Middle frontal gyrus (tissue), 1 donor: ENCODE measurements at regions not wholly inside any gene's neighbourhood (a gene's known extent, or its start where the extent isn't known, plus 50 kb on each side); places are given as distances from the start of the nearest gene placed in this dataset.

Experiments used
- DNase-seq: peaks from one replicate; pipeline ENCODE4 v3.0.0-alpha.2; 2015; ENCODE audit warnings: low spot score; ENCODE audit errors: extremely low spot score

DNA sequence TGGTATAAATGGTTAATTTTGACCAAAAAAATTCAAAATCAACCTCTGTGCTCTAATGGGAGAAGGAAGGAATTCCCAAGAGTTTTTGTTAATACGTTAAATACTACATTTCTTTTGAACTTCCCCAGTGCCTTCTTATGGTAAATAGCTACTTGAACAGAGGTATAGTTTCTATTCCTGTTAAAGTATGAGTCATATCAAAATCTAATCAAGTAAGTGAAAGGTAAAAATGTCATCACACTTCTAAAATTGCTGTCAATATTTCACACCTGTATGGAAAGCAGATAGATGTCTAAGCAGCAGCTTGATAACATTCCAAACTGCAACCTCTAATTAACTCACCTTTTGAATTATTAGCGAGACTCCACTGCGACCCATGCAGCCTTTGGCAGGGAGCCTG lies 214.1 kb upstream of the MEF2C start:
- DNase-seq: no peak

DNA sequence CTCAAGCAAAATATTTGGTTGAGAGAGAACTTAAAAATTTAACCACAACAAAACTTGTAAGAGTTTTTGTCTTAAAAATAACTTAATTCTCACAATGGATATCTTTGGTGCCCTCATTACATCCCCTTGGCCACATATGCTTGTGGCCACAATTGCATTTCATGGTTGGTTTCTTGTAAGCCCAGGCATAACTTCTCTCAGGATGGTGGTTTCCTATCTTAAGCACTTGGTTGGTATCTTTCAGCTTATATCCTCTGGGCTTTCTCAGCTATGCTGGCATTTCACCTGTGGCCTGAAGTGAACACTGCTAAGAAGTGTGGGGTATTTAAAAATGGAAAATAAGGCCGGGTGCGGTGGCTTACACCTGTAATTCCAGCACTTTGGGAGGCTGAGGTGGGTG lies 212.4 kb upstream of the MEF2C start:
- no peak for DNase-seq

DNA sequence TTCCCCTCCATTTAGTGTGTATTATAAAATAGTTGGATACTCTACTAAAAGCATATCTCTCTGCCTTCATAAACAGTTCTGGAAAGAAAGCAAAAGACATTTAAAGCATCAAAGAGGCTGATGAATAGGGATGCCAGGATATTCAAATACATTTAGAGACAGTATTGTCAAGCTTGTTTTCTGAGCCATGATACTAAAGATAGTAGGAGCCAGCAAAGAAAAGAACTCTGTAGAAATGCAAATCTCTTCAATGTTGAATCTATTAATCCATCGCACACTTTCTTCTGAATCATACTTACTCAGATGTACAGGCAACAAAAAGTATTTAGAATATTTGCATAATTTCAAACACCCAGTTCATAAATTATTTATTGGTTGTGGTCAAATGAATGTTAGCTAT lies 207.1 kb upstream of the MEF2C start:
- no peak for DNase-seq

DNA sequence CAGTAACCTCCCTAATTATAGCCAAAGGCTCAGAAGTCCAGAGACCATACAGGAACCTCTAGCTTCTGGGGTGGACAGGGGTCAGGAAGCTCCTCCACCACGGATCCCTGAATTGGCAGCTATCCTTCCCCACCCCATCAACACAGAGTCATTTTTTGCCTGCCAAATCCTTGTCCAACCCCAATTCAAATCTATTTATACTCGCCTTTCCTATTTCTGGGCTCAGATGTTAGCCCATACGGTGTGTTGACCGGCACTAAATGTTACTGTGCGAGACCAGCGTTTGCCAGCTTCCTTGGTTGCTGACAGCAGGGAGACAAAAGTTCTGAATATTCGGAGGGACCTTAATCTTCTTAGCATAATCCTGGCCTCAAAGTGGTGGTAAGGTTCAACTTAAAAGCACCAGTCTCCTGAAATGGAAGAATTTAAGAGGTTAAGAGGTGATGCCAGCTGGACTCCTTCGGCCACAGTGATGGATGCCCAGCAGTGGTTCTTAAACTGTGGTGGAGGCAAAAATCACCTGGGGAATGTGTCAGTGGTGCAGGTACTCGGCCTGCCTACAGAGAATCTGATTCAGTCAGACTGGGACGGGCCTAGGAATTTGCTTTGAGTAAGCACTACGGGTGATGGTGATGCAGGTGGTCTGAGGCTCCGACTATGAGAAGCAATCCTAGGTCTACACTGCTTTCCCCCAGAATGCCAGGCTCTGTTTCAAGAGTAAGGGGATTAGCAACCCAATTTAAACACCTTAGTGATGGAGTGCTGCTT lies 204.8 kb upstream of the MEF2C start:
- DNase-seq: no peak

DNA sequence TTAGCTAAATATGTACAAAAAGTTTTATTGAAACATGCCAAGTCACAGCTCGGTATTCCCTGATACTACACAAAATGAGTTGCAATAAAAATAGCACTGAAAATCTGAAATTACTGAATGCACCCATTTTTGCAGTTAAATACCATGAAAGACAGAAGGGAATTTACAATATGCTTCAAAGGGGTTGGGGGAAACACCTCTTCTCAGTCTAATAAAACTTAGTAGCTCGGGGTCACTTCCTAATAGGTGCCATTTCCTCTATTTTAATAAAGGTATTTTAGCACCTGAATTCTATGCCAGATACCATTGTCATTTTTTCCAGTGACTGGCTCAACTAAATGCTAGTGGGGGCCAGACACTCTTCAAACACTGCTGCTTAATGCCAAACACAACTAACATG lies 204.1 kb upstream of the MEF2C start:
- DNase-seq: no peak

DNA sequence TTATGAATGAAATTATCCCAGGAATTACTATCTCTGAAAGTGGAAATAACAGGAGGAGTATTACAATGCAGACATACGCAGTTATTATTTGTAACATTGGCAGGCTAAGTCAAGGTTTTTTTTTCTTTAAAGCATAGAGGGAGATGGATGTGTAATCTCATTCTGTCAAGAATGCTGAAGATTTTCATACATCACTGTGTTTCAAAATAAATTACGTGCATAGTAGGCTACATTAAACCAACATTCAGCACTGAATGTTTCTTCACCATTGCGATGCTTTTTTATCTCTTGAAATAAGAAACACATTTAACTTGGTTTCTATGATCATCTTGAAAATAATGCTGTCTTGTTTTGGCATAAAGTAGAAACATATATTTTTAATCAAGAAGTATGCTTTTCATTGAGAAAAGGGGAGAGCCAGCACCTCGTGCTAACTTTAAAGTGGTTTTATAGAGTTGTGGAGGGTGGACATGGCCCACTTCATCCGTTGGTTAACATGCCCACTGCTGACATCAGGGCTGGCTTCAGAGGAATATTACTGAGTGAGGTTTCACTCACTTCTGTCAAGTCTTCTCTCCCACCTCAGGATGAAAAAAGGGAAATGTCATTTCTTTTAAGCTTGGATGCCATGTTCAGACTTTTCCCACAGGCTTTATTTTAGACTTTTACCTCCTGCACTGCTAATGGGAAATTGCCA lies 203.6 kb upstream of the MEF2C start:
- no peak for DNase-seq

DNA sequence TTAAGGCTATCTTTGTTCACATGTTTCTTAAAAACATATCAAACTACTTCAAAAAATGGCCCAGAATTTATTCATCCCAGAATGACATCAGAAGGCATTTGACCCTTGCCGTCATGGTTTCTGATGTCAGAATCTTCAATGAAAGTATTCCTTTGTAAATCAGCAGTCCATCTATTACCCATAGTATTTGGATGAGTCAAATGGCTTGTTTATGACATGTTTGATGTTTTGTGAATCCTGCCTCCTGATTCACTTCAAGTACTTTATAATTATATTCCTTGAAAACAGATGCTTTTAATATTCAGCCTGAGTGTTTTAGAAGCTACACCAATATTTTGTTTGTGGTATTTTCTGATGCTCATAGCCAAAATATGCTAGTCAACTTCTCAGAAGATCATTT lies 200.8 kb upstream of the MEF2C start:
- no peak for DNase-seq

DNA sequence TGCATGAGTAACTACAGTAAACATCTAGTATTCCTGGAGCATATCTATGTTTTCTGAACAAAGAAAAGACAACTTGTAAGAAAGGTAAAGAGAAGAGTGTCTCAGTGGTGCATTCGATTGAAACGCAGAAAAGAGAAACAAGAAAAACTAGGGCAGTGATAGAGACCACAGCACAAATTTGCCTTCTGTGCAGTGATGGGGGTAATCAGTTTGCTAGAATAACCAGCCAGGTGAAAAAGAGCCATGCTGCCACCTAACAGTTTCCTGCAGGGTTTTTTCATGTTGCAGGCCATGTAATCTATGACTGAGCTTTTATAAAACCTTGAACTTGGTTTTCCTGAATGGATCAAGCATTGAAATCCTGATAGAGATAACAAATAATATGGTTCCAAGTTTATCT lies 198.4 kb upstream of the MEF2C start:
- DNase-seq: no peak

DNA sequence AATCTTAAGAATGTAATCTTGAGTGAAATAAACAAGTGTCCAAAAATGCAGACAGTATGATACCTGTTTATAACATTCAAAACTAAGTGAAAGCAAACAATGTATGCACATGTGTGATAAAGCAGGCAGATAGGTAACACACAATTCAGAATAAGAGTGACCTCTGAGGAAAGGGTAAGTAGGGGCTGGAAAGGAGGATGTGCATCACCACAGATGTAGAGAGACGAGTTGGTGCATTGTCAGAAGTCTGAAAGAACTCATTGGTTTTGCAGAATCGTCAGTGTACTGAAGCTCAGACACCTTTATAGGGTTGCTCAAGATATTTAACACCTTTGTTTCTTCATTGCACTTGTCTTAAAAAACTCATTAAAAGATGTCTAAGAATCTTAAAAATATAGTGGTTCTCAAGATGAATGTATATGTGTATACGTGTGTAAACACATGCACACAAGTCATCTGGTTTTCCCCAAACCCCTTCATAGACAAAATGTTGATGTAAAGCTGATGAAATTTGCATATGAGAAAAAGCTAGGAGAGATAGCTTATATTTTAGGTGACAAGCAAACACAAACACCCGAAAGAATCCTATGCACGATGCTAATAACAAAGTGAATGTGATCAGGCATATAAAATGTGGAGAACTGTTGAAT lies 197.6 kb upstream of the MEF2C start:
- no peak for DNase-seq

DNA sequence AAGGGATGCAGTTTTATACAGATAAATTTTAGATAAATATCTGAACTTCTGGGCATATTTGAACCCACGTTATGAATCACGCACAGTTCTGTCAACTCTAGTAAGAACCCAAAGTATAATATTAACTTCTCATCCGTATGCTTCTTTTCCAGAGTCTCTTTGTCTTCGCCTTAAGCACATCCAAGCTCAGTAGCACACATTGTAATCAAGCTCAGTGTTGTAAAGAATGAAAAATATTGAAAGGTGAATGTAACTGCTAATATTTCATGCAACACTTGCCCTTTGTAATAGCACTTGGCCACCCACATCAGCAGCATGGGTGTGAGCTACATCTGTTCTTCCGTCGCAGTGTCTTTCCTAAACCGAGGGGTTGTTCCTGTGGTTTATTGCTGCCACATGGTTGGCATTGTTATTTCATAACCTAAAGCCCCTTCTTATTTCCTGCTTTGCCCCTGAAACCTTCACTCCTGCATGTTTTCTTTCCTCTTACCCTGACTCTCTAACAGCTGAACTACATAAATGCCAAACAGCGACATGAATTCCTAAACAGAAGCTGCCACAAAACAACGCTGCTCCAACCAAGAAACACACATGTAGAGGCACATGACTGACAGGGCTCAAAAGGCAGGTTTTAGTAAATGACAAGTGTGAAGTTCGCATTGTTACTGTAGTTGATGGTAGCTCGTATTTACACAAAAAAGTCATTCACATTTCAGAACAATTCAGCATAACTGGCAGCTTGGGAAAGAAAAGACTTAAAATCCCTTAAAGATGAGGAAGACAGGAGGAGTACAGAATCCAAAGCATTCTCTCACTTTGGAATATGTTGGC lies 190.1 kb upstream of the MEF2C start:
- no peak for DNase-seq

DNA sequence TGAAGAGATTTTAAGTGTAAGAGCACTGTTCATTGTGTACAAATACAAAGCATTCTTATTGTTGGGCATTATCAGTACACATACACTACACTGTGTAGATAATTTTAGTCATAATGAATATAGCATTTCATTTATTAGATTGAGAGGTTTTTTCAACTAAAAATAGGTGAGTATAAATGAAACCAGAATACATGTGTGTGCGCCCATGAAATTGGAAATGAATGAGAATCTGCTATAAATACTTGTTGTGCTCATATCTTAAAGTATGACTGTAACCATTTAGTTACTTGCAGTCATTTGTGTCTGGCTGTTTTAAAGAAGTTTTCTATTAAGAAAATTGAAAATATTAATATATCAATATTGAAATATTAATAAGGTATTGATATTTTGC lies 189.0 kb upstream of the MEF2C start:
- no peak for DNase-seq

DNA sequence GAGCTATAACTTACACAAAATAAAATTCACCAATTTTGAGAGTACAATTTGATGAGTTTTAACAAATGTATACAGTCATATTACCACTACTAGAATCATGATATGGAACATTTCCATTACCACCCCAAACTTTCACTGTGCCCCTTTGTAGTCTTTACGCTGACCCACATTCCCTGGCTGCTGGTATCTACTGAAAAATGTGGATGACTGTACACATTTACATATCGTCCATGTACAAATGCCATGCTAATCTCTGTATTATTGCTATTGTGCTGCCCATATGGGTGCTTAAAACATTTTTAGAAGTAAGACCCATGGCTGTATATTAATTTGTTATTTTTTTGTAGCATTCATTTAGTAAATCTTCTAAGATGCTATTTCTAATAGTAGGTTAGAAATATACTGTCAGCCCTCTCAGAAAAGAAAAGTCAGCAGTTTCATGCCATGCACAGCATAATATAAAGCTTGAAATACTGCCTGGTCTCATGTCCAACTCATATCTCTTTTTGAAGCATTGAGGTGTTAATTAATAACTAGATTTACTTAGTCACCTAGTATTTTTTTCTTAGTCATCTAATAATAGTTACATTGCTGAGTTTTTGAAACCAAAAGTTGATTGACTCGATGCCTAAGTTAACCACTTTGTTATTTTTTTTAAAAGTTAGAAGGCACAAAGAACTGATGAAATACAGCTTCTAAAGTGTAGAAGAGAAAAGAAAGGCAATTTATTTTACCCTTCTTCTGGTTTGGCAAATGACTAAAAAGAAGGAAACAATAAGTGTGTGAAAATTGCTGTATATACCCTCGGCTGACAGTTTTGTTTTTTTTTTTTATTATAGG lies 188.3 kb upstream of the MEF2C start:
- DNase-seq: no peak

DNA sequence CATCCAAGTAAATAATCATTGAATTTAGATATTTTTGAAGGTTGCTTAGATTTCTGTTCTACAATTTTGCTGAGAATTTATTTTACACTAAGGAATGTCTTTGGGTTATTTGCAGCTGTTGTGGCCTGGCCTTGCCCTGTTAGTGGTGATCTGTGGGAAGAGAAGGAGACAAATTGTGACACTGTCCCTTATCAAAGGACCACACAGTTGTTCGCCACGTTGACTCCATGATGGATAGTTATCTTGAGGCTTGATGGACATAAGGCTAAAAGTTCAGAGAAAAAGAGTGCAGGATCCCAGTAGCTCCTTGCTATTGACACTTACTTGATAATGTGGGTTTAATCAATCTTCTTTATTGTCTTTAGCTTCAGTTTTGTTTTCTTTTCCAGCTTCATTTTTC lies 186.6 kb upstream of the MEF2C start:
- no peak for DNase-seq

DNA sequence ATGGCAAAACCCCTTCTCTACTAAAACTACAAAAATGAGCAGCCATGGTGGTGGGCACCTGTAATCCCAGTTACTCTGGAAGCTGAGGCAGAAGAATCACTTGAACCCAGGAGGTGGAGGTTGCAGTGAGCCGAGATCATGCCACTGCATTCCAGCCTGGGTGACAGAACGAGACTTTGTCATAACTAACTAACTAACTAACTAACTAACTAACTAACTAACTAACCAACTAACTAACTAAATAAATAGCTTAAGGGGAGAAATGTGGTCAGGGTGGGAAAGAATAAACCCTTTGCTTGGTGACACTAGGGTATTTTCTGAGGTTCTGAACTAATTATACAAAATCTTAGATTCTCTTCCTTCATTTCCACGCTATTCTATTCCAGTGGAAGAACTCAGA lies 184.4 kb upstream of the MEF2C start:
- no peak for DNase-seq

DNA sequence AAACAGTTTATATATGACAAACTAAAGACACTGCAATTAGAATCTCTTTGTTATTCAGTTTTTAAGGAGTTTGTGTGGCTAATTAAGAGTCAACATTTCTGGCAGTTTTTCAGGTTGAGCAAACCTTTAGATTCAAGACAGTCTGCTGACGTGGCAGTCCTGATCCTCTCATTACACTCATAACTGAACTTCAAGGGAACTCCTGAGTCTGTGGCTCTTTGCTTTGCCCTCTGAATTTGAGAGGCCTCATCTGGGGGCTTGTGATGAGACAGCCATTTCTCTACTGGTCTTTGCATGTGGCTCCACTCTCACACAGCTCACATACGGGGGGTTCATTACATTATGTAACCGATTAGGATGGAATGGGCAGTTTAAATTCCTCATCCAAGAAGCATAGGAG lies 182.9 kb upstream of the MEF2C start:
- DNase-seq: no peak

DNA sequence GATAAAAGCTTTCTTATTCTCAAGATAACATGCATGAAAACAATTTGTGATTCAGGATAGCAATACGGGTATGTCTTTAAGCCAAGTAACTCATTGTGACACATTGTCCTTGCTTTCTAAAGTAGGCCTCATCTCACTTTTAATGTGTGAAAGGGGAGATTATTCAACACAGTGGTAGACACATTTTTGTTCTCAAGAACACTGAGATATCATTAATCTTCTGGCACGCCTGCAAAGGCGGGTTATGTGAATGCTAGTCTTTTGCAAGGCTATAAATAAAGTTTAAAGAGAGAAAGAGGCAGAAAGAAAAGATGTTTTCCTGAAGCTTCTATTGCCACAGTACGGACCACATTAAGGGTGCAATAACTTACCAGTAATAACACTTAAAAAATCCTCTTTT lies 181.8 kb upstream of the MEF2C start:
- no peak for DNase-seq

DNA sequence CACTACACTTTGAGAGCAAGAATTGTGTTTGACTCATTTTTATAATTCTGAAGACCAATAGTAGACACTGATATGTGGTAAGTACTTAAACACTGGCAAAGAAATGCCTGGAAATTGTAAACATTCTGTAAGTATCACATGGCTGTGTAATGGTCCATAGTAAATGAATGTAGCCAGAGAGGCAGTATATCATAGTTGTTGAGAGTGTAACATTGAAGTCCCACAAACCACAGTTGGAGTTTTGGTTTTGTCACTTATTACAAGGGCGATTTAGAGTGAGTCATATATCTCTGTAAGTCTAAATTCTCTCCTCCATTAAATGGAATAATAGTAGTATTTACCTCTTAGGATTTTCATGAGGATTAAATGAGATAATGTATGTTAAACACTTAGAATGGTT lies 181.1 kb upstream of the MEF2C start:
- no peak for DNase-seq

DNA sequence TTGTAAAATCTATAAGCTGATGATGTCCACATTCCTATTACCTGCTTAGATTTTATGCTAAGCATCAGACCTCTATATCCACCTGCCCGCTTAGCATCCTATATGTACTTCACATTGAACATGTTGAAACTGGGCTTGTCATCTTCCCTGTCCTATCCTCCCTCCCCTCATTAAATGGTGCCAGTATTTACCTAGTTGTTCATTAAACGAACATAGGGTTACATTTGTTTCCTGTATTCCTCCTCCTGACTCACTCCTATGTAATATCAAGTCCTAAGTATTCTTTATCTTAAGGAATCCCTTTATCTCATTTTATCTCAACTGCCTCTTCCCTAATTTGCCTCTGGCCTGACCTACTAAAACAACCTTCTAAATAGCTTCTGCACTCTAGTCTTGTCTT lies 177.8 kb upstream of the MEF2C start:
- DNase-seq: no peak

DNA sequence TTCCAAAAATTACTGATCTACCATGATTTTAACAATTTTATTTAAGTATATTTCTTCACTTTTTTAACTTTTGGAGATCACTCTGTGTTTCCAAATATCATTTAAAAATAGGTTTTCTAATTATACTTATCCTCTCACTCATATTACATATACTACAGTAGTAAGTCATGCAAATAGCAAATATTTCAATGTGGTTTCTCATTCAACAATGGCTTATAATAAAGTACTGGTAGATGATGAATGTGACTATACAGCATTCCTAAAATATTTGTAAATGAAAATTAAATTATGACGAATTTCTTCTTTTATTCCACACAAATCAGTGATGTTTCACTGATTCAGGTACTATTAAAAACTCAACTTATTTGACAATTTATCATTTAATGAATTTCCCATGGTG lies 176.3 kb upstream of the MEF2C start:
- no peak for DNase-seq

DNA sequence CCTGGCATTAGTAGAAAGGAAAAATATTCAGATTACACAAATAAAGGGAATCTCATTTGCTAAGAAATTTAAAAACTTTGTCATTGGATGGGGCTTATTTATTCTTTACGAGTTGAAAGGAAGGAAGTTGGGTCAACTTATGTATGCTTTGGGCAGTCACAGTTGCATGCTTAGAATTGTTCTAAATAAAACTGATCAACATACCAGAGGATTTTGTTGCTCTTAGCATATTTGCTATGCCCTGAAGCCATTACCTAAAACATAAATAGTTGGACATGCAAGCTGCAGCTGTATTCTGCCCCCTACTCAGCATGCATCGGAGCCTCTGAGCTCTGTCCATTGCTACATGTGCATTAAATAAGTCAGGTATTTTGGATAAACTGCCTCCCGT lies 172.7 kb upstream of the MEF2C start:
- DNase-seq: no peak
